ENCODE measurements at regions not wholly inside any gene's neighbourhood (a gene's known extent, or its start where the extent isn't known, plus 50 kb on each side); places are given as distances from the start of the nearest gene placed in this dataset.

DNA sequence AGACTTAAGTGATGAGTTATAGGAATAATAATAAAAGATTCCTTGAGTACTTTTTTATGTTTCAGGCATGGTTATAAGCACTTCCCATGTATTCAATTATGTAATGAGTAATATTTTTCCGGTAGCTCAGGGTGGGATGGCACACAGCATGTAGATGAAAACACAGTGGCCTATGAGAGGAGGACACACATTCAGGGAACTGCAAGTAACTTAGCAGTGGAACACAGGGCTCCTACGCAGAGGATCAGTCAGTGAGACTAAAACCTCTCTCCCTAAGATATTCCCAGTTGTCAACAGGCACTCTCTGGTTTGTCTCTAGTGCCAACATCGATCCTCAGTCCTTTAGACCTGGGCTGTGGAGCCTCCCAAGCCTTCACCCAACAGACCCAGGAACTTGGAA, 219.4 kb downstream of the DIO2 start:
- ATAC-seq (no peak), DNase-seq (ENCODE audit: low spot score) (no peak)
- Histone ChIP-seq H3K4me2 (no peak overlapping the region), H3K4me1 (ENCODE audit: insufficient read depth) (no peaks in the 10 kb centered on the region), H3K27me3 (ENCODE audit: insufficient read depth) (peaks cover 80% of the 10 kb centered on the region), H3F3A (replicated peaks; ENCODE audit: low read depth) (no peaks in the 10 kb centered on the region), H2AFZ (no peak overlapping the region), H3K9me2 (ENCODE audit: insufficient read depth) (no peaks in the 10 kb centered on the region), H4K20me1 (replicated peaks; ENCODE audit: insufficient read depth) (no peaks in the 10 kb centered on the region), H3K36me3 (ENCODE audit: insufficient read depth) (0 out of 2 replicates have a peak, but pooled peaks cover 3% of the 10 kb centered on the region), H3K27ac (ENCODE audit: low read depth) (no peak overlapping the region), H3K79me2 (replicated peaks; ENCODE audit: insufficient read depth) (no peaks in the 10 kb centered on the region), H3K4me3 (no peak overlapping the region)
- Mint-ChIP-seq H3K36me3 (ENCODE audit: low read depth) (no peaks in the 10 kb centered on the region), H3K9me3 (no peaks in the 10 kb centered on the region), H3K4me1 (peaks cover 2% of the 10 kb centered on the region; the same call in 2 of the 3 replicates), H3K4me3 (no peak overlapping the region), H3K27ac (no peak overlapping the region), H3K27me3 (ENCODE audit: insufficient read depth, low read depth, poor library complexity) (peaks cover 50% of the 10 kb centered on the region)
- TF ChIP-seq NANOG (IDR thresholded peaks at IDR 0.05; ENCODE audit: borderline replicate concordance) (no peak), JUNB (IDR thresholded peaks at IDR 0.05; ENCODE audit: unreplicated experiment) (no peak), ZNF114 (CRISPR knock-in tag; IDR thresholded peaks at IDR 0.05) (no peak), EZH2phosphoT487 (IDR thresholded peaks at IDR 0.05; ENCODE audit: unreplicated experiment) (no peak)
- TF ChIP-seq, protein P1, sequence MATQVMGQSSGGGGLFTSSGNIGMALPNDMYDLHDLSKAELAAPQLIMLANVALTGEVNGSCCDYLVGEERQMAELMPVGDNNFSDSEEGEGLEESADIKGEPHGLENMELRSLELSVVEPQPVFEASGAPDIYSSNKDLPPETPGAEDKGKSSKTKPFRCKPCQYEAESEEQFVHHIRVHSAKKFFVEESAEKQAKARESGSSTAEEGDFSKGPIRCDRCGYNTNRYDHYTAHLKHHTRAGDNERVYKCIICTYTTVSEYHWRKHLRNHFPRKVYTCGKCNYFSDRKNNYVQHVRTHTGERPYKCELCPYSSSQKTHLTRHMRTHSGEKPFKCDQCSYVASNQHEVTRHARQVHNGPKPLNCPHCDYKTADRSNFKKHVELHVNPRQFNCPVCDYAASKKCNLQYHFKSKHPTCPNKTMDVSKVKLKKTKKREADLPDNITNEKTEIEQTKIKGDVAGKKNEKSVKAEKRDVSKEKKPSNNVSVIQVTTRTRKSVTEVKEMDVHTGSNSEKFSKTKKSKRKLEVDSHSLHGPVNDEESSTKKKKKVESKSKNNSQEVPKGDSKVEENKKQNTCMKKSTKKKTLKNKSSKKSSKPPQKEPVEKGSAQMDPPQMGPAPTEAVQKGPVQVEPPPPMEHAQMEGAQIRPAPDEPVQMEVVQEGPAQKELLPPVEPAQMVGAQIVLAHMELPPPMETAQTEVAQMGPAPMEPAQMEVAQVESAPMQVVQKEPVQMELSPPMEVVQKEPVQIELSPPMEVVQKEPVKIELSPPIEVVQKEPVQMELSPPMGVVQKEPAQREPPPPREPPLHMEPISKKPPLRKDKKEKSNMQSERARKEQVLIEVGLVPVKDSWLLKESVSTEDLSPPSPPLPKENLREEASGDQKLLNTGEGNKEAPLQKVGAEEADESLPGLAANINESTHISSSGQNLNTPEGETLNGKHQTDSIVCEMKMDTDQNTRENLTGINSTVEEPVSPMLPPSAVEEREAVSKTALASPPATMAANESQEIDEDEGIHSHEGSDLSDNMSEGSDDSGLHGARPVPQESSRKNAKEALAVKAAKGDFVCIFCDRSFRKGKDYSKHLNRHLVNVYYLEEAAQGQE (IDR thresholded peaks at IDR 0.05; ENCODE audit: unreplicated experiment), result no peak
- TF ChIP-seq, protein P2, sequence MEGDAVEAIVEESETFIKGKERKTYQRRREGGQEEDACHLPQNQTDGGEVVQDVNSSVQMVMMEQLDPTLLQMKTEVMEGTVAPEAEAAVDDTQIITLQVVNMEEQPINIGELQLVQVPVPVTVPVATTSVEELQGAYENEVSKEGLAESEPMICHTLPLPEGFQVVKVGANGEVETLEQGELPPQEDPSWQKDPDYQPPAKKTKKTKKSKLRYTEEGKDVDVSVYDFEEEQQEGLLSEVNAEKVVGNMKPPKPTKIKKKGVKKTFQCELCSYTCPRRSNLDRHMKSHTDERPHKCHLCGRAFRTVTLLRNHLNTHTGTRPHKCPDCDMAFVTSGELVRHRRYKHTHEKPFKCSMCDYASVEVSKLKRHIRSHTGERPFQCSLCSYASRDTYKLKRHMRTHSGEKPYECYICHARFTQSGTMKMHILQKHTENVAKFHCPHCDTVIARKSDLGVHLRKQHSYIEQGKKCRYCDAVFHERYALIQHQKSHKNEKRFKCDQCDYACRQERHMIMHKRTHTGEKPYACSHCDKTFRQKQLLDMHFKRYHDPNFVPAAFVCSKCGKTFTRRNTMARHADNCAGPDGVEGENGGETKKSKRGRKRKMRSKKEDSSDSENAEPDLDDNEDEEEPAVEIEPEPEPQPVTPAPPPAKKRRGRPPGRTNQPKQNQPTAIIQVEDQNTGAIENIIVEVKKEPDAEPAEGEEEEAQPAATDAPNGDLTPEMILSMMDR (conservative IDR thresholded peaks at IDR 0.05; ENCODE audit: low read depth in 2 of 2), result no peak

DNA sequence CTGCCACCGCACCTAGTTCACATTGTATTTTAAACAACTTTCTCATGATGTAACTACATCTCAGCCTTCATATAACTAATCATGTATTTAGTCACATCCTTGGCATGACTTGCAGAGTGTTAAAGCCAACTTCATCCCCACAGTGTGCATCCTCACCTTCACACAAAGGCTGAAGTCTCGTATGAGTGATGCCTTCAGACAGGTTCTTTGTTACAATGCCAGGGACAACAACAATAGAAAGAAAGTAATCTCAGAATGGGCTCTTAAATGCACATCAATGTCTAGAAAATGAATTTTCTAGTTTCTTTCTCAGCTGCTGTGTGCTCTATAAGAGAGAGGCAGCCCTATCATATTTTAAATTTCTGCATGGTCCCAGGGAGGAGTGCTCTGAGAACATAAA, 221.3 kb downstream of the DIO2 start:
- H2AFZ ChIP-seq, result no peak overlapping the region
- H3K27ac ChIP-seq (ENCODE audit: low read depth), result no peak overlapping the region
- no peak overlapping the region for H3K4me3 ChIP-seq
- Mint-ChIP-seq H3K4me3 (no peak overlapping the region), H3K4me1 (peaks cover 2% of the 10 kb centered on the region; the same call in 2 of the 3 replicates), H3K27me3 (ENCODE audit: insufficient read depth, low read depth, poor library complexity) (peaks cover 48% of the 10 kb centered on the region), H3K27ac (no peak overlapping the region), H3K36me3 (ENCODE audit: low read depth) (no peaks in the 10 kb centered on the region), H3K9me3 (no peaks in the 10 kb centered on the region)
- no peaks in the 10 kb centered on the region for H3K4me1 ChIP-seq (ENCODE audit: insufficient read depth)
- ATAC-seq (no peak), DNase-seq (ENCODE audit: low spot score) (no peak)
- no peaks in the 10 kb centered on the region for H3F3A ChIP-seq (replicated peaks; ENCODE audit: low read depth)
- no peaks in the 10 kb centered on the region for H3K9me2 ChIP-seq (ENCODE audit: insufficient read depth)
- H4K20me1 ChIP-seq (replicated peaks; ENCODE audit: insufficient read depth), result no peaks in the 10 kb centered on the region
- no peak overlapping the region for H3K4me2 ChIP-seq
- H3K36me3 ChIP-seq (ENCODE audit: insufficient read depth), result 0 out of 2 replicates have a peak, but pooled peaks cover 3% of the 10 kb centered on the region
- H3K27me3 ChIP-seq (ENCODE audit: insufficient read depth), result peaks cover 66% of the 10 kb centered on the region
- no peaks in the 10 kb centered on the region for H3K79me2 ChIP-seq (replicated peaks; ENCODE audit: insufficient read depth)
- TF ChIP-seq, protein P1 (IDR thresholded peaks at IDR 0.05; ENCODE audit: unreplicated experiment), result no peak
- TF ChIP-seq ZNF331 (CRISPR knock-in tag; IDR thresholded peaks at IDR 0.05; ENCODE audit: low read depth) (no peak), CREB1 (CRISPR knock-in tag; IDR thresholded peaks at IDR 0.05; ENCODE audit: low read depth) (no peak), STAT1 (IDR thresholded peaks at IDR 0.05; ENCODE audit: unreplicated experiment) (no peak), JUNB (IDR thresholded peaks at IDR 0.05; ENCODE audit: unreplicated experiment) (no peak), EZH2 (IDR thresholded peaks at IDR 0.05; ENCODE audit: low read depth, unreplicated experiment) (no peak)
- TF ChIP-seq, protein P2 (conservative IDR thresholded peaks at IDR 0.05; ENCODE audit: low read depth in 2 of 2), result no peak
- TF ChIP-seq, protein P3, sequence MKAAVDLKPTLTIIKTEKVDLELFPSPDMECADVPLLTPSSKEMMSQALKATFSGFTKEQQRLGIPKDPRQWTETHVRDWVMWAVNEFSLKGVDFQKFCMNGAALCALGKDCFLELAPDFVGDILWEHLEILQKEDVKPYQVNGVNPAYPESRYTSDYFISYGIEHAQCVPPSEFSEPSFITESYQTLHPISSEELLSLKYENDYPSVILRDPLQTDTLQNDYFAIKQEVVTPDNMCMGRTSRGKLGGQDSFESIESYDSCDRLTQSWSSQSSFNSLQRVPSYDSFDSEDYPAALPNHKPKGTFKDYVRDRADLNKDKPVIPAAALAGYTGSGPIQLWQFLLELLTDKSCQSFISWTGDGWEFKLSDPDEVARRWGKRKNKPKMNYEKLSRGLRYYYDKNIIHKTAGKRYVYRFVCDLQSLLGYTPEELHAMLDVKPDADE (IDR thresholded peaks at IDR 0.05), result no peak
